Gastroesophageal sphincter (tissue), 4 donors: ENCODE measurements at regions not wholly inside any gene's neighbourhood (a gene's known extent, or its start where the extent isn't known, plus 50 kb on each side); places are given as distances from the start of the nearest gene placed in this dataset.

Experiments used
- ATAC-seq: fragments of 150-250 bp; one replicate; pipeline ENCODE4 v1.9.1; 2016; ENCODE audit warnings: mild to moderate bottlenecking, moderate library complexity
- H3K27ac ChIP-seq, 4 donors: fragments of 200-600 bp; sonication (generic) in 3 of 4; 1 replicate in 3 of 4; 2 replicates in 1 of 4; pipeline ENCODE4 v1.5.1; 2016 to 2019
- H3K27me3 ChIP-seq: fragments of 200-600 bp; sonication (generic); one replicate; pipeline ENCODE4 v1.5.1; 2019
- H3K36me3 ChIP-seq, 2 donors: fragments of 200-600 bp; sonication (generic); one replicate each; pipeline ENCODE4 v1.5.1; 2019; ENCODE audit warnings: control low read depth in 1 of 2
- H3K4me1 ChIP-seq, 3 donors: fragments of 200-600 bp; sonication (generic); 1 replicate in 2 of 3; 2 replicates in 1 of 3; pipeline ENCODE4 v1.5.1; 2016 to 2019; ENCODE audit warnings: control low read depth in 2 of 3
- H3K4me3 ChIP-seq, 2 donors: fragments of 200-600 bp; sonication (generic); one replicate each; pipeline ENCODE4 v1.5.1; 2019; ENCODE audit warnings: mild to moderate bottlenecking in 1 of 2, moderate library complexity in 1 of 2
- H3K9me3 ChIP-seq, 3 donors: fragments of 200-600 bp; sonication (generic); one replicate each; pipeline ENCODE4 v1.5.1; 2017 to 2019; ENCODE audit warnings: control low read depth in 2 of 3
- EP300 ChIP-seq: sonication (generic); formaldehyde crosslinking; IDR thresholded peaks from one replicate; pipeline ENCODE4 v1.6.1; 2017; ENCODE audit warnings: antibody characterized with exemption, mild to moderate bottlenecking
- POLR2A ChIP-seq, 2 donors: fragments of 450-650 bp; IDR thresholded peaks; one replicate each; pipeline ENCODE4 v1.6.1; 2017; ENCODE audit warnings: antibody characterized with exemption in 2 of 2, mild to moderate bottlenecking in 2 of 2, moderate library complexity in 1 of 2
- POLR2AphosphoS5 ChIP-seq: sonication (generic); formaldehyde crosslinking; IDR thresholded peaks from one replicate; pipeline ENCODE4 v1.6.1; 2017; ENCODE audit warnings: antibody characterized with exemption
- WGBS, 2 donors: methylation state at CpG; one replicate each; pipeline ENCODE4 v1.1.5; 2018; ENCODE audit warnings: low coverage in 1 of 2; 5-methylcytosine and 5-hydroxymethylcytosine counted together
- TF ChIP-seq, protein P1 (sequence below), 4 experiments: fragments of 200-600 bp in 2 of 4; fragments of 450-650 bp in 2 of 4; sonication (generic) in 1 of 4; IDR thresholded peaks; one replicate each; pipeline ENCODE4 v1.5.1; 2017 to 2019; ENCODE audit warnings: antibody characterized with exemption in 4 of 4, mild to moderate bottlenecking in 2 of 4, moderate library complexity in 2 of 4

DNA sequence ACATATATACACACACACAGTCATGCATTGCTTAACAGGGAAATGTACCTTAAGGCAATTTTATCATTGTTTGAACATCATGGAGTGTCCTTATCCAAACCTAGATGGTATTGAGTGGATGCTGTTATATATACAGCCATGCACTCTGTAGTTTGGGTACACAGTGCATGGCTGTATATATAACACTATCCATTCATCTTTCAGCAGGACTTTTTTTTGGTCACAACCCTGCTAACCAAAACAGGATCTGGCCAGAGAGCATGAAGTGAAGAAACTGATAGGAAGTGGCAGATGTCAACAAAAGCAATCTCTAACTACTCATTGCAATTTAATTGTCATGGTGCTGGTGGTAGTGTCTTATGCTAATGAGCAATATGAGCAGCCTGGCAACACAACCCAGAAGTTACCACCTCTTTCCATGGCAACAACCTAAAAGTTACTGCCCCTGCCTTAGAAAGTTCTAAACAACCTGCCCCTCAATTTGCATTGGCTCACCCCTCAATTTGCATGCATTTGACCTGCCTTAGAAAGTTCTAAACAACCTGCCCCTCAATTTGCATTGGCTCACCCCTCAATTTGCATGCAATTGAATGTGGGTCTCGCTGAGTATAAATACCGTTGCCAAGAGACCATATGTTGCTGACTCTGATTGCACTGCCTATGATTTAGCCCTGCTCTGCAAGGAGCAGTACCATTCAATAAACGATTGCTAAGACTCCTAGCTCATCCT lies 434.9 kb downstream of the DSEL start:
- no peak for TF ChIP-seq EP300
- no peak for TF ChIP-seq POLR2AphosphoS5
- TF ChIP-seq POLR2A (IDR thresholded peaks at IDR 0.05) = no peak
- TF ChIP-seq, protein P1, sequence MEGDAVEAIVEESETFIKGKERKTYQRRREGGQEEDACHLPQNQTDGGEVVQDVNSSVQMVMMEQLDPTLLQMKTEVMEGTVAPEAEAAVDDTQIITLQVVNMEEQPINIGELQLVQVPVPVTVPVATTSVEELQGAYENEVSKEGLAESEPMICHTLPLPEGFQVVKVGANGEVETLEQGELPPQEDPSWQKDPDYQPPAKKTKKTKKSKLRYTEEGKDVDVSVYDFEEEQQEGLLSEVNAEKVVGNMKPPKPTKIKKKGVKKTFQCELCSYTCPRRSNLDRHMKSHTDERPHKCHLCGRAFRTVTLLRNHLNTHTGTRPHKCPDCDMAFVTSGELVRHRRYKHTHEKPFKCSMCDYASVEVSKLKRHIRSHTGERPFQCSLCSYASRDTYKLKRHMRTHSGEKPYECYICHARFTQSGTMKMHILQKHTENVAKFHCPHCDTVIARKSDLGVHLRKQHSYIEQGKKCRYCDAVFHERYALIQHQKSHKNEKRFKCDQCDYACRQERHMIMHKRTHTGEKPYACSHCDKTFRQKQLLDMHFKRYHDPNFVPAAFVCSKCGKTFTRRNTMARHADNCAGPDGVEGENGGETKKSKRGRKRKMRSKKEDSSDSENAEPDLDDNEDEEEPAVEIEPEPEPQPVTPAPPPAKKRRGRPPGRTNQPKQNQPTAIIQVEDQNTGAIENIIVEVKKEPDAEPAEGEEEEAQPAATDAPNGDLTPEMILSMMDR (IDR thresholded peaks at IDR 0.05) = no peak
- Histone ChIP-seq H3K36me3 (no peaks in the 10 kb centered on the region), H3K4me3 (no peak overlapping the region), H3K27me3 (no peaks in the 10 kb centered on the region), H3K27ac (no peak overlapping the region), H3K9me3 (no peaks in the 10 kb centered on the region), H3K4me1 (no peaks in the 10 kb centered on the region)
- WGBS, 2 donors = 65 to 81% methylated on average over 2 to 3 of the region's 3 CpGs
- no peak for ATAC-seq

DNA sequence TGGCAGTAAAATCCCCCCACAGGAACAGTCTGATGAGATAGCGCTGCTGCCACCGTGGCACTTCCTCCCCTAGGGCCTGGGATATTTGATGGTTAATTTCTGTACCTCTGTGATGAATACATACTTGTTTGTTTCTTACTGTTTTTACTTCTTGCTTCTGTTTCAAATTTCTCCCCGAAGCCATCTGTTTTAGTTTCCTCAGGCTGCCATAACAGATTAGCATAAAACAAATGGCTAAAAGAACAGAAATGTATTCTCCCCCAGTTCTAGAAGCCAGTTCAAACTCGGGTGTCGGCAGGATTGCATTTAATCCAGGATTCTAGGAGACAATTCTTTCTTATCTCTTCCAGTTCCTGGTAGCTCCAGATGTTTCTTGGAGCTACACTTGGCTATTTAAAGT lies 435.9 kb downstream of the DSEL start:
- Histone ChIP-seq H3K4me1 (no peaks in the 10 kb centered on the region), H3K36me3 (no peaks in the 10 kb centered on the region), H3K4me3 (no peak overlapping the region), H3K9me3 (no peaks in the 10 kb centered on the region), H3K27me3 (no peaks in the 10 kb centered on the region), H3K27ac (no peak overlapping the region)
- TF ChIP-seq POLR2AphosphoS5 (no peak), EP300 (no peak), POLR2A (IDR thresholded peaks at IDR 0.05) (no peak)
- TF ChIP-seq, protein P1 (IDR thresholded peaks at IDR 0.05) = no peak
- no peak for ATAC-seq
- WGBS, 2 donors = 45 to 52% methylated on average over 5 of the region's 5 CpGs

DNA sequence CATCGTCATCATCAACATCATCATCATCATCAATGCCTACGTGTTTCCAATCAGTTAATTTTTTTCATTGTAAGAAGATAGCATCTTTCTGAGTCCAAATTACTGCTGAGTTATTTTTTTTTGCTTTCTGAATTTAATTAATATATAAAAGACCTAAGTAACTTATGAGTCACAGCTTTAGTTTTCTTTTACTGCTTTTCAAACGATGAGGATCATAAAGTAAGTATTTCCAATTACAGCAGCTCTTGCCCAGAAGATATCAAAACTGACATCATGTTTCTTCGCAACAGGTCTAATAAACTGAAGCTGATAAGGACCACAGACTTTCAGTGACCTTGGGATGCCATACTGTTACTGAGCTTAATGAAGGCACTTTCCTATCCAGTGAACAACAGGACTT lies 442.2 kb downstream of the DSEL start:
- Histone ChIP-seq H3K9me3 (no peaks in the 10 kb centered on the region), H3K27me3 (no peaks in the 10 kb centered on the region), H3K4me1 (no peaks in the 10 kb centered on the region), H3K27ac (no peak overlapping the region), H3K4me3 (no peak overlapping the region), H3K36me3 (no peaks in the 10 kb centered on the region)
- 57 to 59% methylated on average over 4 of the region's 4 CpGs for WGBS, 2 donors
- no peak for TF ChIP-seq POLR2AphosphoS5
- TF ChIP-seq POLR2A (IDR thresholded peaks at IDR 0.05) = no peak
- TF ChIP-seq, protein P1 (IDR thresholded peaks at IDR 0.05) = no peak
- TF ChIP-seq EP300 = no peak
- ATAC-seq = no peak

DNA sequence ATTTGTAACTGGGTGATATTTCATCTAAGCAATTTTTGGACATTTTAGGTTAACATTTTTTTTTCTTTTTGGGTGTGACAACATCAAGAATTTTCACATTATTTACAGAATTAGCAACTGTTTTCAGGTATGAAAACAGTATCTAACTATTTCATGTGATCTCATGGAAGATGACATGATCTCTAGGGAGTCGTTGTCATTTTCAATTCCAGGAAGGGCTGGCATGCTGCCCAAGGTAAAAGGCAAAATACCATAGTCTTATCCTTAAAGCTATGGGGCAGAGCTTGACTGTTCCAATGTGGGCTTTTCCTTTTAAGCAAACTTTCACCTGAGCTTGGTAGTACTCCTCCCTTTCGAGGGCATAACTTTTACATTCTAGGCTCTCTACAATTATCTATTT lies 443.7 kb downstream of the DSEL start:
- TF ChIP-seq, protein P1 (IDR thresholded peaks at IDR 0.05) = no peak
- TF ChIP-seq POLR2AphosphoS5 = no peak
- TF ChIP-seq EP300 = no peak
- TF ChIP-seq POLR2A (IDR thresholded peaks at IDR 0.05) = no peak
- Histone ChIP-seq H3K36me3 (no peaks in the 10 kb centered on the region), H3K9me3 (no peaks in the 10 kb centered on the region), H3K4me1 (no peaks in the 10 kb centered on the region), H3K27ac (no peak overlapping the region), H3K4me3 (no peak overlapping the region), H3K27me3 (no peaks in the 10 kb centered on the region)
- ATAC-seq = no peak
- WGBS, 2 donors = 59 to 64% methylated on average over 2 of the region's 2 CpGs

DNA sequence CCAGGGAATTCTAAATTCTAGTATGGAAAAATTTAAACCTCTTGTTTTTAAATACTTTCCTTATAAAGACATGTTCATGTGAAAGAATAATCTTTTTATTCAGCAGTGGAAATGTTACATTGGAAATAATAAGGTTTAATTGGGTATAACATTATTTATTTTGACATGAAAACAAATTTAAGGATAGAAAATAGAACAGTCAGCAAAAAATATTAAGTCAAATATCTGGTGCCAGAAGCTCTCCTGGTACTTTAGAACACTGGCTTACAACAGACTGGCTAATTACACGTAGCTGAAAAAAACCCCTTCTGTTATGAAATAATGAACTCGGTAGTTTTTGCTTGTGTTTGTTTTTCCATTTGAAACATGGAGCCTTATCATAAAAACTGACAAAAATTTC lies 447.9 kb downstream of the DSEL start:
- Histone ChIP-seq H3K27ac (no peak overlapping the region), H3K4me1 (no peaks in the 10 kb centered on the region), H3K4me3 (no peak overlapping the region), H3K27me3 (no peaks in the 10 kb centered on the region), H3K36me3 (no peaks in the 10 kb centered on the region), H3K9me3 (no peaks in the 10 kb centered on the region)
- ATAC-seq = no peak
- TF ChIP-seq EP300 (no peak), POLR2A (IDR thresholded peaks at IDR 0.05) (no peak), POLR2AphosphoS5 (no peak)
- TF ChIP-seq, protein P1 (IDR thresholded peaks at IDR 0.05) = no peak
- WGBS, 2 donors = 56 to 64% methylated on average over 2 of the region's 2 CpGs
